GM19025 (cell line): ENCODE measurements at regions not wholly inside any gene's neighbourhood (a gene's known extent, or its start where the extent isn't known, plus 50 kb on each side); places are given as distances from the start of the nearest gene placed in this dataset.

Experiments
- ATAC-seq: cut with Tn5 transposase; IDR thresholded peaks from one replicate; pipeline ENCODE4 v1.9.1; 2021; ENCODE audit warnings: mild to moderate bottlenecking, low read depth, moderate library complexity; ENCODE audit not compliant: unreplicated experiment

DNA sequence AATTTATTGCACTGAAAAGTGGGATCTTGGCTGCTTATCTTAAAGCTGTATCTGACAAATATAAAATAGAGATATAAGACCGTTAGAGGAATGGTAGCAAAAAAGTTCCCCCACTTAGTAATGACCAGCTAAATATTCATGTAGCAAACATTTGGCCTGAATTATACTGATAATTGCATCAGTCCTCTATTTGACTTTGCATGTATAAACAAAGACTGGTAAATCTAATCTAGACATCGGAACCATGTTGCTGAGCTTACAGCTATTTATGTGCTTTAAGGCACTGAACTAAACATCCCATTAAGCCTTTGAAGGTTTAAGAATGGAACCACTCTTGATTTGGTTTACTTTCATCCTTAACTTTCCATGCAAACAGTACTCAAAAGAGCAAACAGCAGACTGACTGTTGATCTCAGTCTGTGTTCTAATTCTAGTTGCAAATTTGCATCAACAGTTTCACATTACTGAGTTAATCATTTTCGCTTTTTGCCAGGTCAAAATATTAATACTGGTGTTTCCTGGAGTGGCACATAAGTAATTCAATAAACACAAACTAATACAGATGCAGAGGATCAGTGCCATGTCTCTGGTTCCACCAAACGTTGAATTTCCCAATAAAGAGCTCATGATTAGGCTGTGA, 203.5 kb upstream of the HTR2A start:
- peak; percentile 90 for ATAC-seq

DNA sequence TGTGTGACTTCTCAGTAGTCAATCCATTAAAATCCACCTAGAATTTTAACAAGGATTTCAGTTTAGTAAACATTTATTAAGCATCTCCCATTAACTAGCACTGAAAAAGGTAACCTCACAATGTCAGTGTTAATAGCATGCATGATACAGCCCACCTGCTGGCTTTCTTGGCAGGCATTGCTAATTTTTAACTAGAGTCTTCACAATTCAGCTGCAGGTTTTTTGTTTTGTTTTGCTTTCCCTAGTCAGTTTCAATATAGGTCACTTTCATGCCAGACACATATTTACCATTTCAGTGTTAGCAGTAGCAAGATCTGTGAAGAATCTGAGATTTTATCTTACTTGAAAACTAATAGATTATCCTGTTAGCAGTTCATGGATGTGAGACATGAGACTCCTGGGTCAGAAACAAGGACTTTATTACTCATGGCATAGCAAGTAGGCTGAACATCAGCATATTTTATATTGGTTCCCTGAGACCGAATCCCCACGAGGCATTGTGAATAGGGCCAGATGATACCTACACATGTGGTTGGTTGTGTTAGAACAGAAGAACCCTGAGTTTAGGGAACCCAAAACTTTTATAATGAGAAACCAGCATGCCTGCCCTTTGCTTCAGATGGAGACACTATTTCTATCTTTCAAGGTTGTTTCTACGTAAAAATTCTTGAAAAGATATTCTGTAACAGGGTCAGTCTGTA, 198.0 kb upstream of the HTR2A start:
- peak; percentile 99 for ATAC-seq

DNA sequence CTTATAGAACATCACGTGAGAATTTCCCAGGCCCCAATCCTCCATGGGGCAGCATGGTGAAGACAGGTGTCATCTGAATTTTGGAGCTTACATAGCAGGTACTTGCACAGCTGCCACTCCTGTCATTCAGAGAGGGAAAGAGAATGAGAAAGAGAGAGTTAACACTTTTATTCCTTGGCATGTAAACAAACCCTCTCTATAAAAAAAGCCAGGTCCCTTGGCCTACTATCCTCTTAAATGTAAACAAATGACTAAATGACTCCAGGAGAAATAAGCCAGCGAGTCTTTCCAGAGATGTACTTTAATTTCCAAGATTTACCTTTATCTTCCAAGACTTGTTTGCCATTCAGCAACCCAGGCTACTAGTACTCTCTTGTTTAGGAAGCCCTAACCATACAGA, 195.3 kb upstream of the HTR2A start:
- ATAC-seq = no peak

DNA sequence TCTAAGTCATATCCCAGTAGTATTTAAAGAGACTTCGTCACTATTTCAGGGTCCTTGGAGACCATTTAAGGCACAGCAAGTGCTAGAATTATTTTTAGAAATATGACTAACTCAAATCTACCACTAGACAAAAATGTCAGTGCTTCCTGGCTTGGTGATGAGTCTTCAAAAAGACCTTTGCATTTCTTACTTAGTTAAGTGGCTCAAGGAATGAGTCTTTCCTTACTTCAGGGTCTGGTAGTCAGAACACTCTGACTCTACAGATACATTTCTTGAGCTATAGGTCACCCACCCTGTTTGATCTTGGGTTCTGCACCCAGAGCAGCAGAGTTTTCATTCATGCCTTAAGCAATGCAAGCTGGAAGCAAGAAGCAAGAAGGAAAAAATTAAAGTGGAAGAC, 191.0 kb upstream of the HTR2A start:
- no peak for ATAC-seq

DNA sequence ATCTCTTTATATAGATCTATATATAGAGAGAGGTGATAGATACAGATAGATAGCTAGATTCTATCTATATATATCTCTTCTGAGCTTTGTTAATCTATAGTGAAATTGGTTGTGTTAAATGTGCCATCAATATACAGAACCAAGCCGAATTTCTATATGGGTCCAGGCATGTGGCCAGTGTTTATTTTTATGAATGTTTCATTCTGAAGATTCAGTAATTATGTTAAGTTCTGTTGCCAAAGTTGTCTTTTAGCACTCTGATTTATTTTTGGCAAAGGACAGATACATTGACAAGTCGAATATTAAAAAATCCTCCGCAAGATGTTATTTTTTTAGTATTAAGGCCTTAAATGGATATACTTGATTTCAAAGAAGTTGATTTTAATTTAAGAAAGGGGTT, 190.4 kb upstream of the HTR2A start:
- no peak for ATAC-seq

DNA sequence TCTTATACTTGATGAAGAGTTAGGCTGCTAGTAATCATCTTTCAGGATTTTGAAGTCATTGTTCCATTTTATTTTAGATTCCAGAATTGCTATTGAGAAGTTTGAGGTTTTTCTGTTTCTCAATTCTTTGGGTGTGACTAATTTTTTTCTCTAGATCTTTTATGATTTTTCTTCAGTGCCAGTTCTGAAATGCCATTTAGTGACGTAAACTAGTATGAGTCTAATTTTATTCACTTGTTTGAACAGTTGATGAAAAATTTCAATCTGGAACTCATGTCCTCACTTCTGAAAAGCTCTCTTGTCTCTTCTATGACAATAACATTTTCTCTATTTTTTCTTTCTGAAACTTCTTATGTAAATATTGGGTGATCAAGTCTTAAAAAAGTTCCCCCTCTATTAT, 188.5 kb upstream of the HTR2A start:
- ATAC-seq = no peak

DNA sequence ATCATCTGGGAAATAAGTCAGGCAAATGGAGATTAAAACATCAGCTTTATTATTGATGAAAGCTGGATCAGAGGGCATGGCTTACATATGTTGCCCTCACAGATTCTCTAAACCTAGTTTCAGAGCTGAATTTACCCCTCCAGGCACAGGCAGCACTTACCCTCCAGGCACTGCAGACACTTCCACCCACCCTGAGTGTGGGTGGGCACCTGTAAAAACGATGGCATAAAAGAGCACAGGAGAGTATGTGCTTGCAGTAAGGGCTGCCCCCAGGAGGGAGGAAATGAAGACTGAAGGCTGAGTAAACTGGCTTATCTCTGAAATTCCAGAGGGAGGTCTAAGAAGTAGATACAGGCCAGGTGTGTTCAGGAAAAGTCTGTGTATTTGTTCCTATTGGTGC, 185.0 kb upstream of the HTR2A start:
- no peak for ATAC-seq

DNA sequence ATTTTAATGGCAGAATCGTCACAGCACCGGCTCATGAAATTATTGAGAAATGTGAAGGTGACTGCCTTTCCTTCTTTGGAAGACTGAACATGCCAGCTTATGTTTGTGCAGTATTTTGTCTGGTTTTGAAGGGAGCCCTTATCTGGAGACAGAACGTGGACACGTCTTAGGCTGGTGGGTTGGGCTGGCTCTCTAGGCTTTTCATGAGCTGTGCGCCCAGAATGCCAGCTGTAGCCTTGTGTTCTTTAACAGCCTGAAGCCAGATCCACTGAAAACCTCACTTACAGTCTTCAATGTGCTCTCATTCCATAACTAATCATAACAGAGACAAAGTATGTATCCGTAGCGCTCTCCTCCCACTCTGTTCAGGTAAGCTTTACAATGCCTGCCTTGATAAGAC, 184.4 kb upstream of the HTR2A start:
- ATAC-seq = no peak

DNA sequence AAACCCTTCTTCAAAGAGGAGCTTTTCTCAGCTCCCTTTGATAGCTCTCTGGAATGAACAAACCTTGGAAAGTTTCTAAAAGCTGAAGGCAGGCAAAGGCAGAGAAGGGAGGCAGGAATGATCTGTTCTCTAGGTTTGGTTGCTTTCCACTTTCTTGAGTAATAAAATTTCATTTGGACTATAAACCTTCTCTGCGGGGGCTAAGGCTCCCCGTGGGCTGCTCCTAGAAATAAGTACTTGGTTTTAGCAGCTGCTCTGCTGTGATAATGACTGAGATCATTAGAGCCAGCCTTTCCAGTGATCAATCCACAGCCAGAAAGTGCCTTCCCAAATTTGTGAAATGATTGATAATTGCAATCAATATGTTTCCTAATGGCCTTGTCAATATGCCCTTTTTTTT, 183.8 kb upstream of the HTR2A start:
- ATAC-seq = no peak

DNA sequence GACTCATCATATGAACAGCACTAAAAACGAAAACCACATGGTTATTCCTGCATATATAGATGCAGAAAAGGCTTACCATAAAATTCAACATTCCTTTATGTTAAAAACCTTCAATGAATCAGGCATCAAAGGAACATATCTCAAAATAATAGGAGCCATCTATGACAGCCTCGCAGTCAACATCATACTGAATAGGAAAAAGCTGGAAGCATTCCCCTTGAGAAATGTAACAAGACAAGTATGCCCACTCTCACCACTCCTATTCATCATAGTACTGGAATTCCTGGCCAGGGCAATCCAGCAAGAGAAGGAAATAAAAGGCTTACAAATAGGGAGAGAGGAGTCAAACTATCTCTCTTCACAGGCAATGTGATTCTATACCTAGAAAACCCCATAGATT, 179.6 kb upstream of the HTR2A start:
- ATAC-seq = no peak

DNA sequence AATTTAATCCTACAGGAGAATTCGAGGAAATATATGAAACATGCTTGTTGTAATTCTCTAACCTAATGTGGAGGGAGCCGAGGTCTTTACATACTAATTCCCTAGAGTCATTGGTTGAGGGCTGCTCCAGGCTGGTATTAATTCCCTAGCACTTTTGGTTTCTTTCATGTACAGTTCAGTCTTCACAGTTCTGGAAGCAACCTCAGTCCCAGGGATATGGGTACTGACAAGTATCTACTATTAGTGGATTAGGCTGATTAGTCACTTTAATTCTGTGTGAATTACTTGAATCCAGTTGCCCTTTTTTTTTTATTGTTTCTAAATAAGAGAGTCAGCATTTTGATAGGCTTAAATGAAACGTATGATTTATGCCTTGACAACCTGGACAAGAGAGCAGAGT, 172.3 kb upstream of the HTR2A start:
- ATAC-seq = no peak

DNA sequence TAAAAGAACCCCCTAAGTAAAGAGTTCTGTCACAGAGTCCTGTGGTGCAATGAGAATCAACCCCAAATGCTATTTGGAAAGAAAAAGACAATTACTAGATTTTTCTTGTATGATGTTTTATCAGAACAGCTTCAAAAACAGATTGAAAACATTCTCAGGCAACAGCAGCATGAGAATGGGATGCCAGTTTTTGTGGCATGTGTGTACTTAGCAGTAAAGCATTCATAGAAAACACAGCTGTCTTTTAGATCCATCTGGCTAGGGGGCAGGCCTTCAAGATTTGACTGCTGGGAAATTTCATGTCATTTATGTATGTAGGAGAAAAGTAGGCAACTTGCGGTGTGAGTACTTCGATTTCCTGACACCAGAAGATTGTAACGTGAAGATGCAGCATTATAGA, 170.5 kb upstream of the HTR2A start:
- ATAC-seq = no peak

DNA sequence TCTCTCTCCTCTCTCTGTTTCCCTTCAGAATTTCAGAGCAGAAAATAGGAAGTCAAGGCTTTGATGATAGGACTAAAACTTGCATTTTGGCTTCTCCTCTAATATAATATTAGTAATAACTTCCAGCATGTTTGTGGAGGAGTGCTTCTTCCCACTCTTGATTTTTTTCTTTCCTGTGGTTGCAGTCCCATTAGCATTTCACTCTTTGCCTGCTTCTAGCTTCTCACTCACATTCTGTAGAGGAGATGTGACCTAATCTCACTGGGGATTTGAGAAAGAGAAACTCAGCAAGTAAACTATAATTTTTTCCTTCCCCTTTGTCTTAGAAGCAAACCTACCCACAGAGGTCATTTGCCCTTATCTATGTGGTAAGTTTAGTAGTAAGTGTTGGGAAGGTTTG, 169.4 kb upstream of the HTR2A start:
- ATAC-seq = no peak

DNA sequence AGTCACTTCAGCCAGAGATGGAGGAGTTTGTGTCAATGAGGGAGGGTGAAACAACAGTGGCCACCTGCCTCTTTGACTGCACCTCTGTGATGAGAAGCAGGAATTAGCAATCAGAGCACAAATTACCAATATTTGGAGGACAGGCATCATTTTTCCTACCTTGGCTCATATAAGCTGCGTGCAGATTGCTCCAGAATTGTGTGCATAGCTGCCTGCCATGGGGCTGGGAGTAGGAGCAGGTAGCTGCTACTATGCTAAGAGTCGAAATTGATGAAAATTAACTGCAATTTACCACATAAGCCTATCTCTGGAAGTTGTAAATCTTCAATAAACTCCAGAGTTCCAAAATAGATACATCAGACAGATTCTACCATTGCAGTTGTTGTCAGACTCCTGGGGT, 167.5 kb upstream of the HTR2A start:
- no peak for ATAC-seq

DNA sequence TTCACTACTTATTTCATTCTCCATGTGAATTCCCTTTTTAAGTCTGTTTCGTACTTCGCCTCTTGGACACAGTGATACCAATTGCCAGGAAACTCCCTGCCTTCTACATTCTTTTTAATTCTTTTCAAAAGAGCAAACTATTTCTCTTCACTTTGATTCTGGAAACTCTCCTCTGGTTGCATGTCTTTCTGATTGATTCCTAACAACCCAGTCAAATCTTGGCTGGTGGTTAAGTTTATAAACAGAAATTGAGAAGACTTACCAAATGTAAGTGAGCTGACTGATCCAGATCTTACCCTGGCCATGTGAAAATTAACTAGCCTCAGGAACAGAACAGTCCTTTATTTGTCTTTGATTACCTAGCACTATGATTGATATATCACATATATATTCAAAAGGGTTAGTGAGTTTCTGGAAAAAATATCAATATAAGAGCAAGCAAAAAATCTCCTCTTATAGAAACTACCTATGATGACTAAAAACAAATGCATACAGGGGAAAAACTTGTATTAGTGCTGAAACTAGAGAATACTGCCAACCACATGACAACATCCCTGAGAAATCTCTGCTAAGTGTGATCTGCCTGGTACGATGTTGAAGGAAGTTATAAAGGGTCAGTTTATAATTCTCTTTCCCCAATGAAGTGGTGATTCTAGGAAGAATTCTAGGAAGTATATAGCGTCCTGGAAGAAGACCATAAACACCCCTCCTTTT, 152.6 kb upstream of the HTR2A start:
- ATAC-seq = no peak

DNA sequence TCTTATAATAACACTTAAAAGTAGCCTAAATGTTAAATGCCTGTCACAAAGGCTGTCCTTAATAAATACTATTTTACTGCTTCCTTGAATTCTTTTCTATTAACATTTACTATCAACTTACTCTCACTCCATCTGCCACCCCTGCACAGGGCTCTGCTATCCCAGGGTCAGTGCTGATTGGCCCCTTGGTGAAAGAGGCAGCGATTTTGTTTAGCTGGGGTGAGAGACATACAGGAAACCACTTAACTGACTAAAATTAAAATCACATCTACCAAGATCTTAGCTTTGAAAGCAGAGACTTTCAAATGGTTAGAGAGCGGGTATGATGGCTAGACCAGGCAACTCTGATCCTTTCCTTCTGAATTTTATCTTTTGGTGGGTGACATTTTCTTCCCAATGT, 149.9 kb upstream of the HTR2A start:
- no peak for ATAC-seq

DNA sequence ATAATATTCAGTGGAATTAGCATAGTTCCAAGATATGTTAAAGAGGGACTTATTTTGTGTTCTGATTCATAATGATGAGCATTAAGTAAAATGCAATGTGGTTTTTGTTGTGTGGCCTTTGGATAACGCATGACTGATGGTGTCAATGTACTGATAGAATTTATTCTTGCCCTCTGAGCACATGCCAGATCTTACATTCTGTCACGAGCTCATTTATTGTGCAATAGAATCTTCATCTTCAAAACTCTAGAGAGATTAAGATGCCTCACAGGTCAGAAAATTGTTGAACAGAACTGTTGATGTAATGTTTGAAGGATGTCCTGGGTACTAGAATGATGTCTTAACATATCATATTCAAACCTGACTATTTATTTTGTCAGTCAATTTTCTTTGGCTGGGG, 148.0 kb upstream of the HTR2A start:
- no peak for ATAC-seq

DNA sequence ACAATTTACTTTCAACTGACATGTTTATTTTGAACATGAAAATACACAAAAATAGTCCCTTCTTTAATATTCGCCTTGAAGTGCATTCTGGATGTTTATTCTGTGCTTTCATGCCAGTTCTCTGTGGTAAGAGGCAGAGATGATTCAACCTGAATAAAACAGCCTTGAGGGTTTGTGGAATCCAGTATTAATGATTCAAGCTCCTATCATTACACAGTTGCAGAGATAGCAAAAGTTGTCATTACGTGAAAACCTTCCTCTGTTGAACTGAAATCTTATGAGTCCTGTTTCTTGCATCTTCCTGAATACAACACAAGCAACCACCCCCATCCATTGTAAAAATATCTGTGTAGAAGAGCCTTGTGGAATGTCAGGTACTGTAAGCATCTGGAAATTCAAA, 142.3 kb upstream of the HTR2A start:
- no peak for ATAC-seq

DNA sequence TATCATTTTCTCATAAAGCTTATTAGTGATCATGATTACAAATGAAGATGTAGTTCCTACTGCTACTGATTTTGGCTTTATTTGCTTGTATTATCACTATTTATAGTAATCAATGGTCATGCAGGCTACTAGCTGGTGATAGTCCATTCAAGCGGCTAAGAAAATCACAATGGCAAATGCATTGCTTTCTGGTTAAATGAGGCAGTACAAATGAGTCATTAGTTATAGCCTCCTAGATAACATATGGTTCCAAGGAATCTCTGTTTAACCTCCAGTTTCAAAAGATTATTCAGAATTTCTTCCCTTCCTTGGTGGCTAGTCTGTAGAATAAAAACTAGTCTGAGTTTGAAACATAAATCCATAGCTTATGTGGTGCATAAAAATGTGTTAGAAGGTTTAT, 141.3 kb upstream of the HTR2A start:
- no peak for ATAC-seq

DNA sequence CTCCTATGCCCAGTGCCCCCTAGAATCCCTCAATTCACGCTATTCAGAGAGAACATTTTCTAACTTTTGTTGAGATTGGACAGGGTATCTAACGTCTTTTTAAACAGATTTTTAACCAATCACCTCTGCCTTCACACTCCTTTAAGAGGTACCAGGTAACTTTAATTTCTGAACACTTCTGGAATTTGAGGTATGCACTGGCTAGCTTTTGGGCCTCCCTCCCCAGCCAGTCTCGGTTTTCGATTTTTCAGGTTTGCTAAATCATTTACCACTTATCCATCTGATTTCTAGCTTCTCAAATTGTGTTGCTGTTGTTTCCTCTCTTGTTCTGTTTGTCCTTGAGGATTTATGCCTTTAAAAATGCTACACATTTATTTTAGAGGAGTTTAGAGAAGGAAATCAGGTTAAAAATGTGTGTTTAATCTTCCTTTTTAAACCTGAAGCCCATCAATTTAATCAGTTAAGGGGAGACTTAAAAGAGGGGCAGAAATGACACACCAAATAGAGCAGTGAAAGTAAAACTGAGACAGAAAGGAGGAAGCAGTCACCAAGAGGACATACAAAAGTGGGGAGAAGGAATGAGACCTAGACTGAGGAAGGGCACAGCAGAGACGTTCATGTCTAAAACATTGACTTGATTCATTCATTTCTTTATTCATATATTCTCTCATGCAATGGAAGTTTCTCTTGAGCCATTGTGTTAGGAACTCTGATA, 139.6 kb upstream of the HTR2A start:
- ATAC-seq = peak; percentile 93

DNA sequence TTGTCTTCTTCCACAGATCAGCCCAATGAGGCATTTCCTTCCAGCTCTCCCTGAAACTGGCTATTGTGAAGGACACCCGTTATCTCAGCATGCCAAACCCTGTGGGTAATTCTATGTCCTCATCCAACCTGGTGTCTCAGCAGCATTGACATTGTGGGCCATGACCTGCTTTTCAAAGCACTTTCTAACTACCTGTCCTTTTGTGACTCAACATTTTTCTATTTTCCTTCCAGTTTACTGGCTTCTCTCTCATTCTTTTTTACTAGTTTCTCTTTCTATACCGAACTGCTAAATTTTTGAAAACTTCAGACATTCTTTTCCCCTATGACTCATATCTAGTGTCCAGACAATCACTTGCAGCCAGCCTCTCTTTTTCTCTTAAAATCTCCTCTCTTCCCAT, 136.4 kb upstream of the HTR2A start:
- no peak for ATAC-seq
